GM12892 (cell line): ENCODE measurements at regions not wholly inside any gene's neighbourhood (a gene's known extent, or its start where the extent isn't known, plus 50 kb on each side); places are given as distances from the start of the nearest gene placed in this dataset.

Experiments used
- POLR2A ChIP-seq: IDR thresholded peaks from 2 replicates; pipeline ENCODE4 v1.6.1; 2011; ENCODE audit warnings: low read depth, low read length, control low read depth
- POLR2AphosphoS5 ChIP-seq: IDR thresholded peaks from 2 replicates; pipeline ENCODE4 v1.6.1; 2011; ENCODE audit warnings: low read depth, low read length, control low read depth
- TAF1 ChIP-seq: IDR thresholded peaks from 2 replicates; pipeline ENCODE4 v1.6.1; 2011; ENCODE audit warnings: low read depth, mild to moderate bottlenecking, control low read depth, low read length, borderline replicate concordance

- no peak for TF ChIP-seq POLR2AphosphoS5
- no peak for TF ChIP-seq POLR2A
- no peak for TF ChIP-seq TAF1
Measured at GRCh38 chr10:81068460-81068859, 530.8 kb downstream of the SH2D4B start.
